IMR-90 (cell line): ENCODE measurements at regions not wholly inside any gene's neighbourhood (a gene's known extent, or its start where the extent isn't known, plus 50 kb on each side); places are given as distances from the start of the nearest gene placed in this dataset.
"Not testable (repeated sequence)": the region's sequence is repeated elsewhere in the genome, so short reads cannot be mapped to it uniquely, and the experiment has no call there.

Experiments used
- BHLHE40 ChIP-seq: fragments of 150-350 bp; IDR thresholded peaks from 2 replicates; pipeline ENCODE4 v1.6.1; 2016; ENCODE audit warnings: mild to moderate bottlenecking, low read depth, low read length
- CEBPB ChIP-seq: IDR thresholded peaks from 2 replicates; pipeline ENCODE4 v1.6.1; 2012; ENCODE audit warnings: low read depth, low read length, improper control_type of control experiment
- CHD1 ChIP-seq: IDR thresholded peaks from 2 replicates; pipeline ENCODE4 v1.6.1; 2012; ENCODE audit warnings: low read depth, low read length, improper control_type of control experiment
- FOS ChIP-seq: fragments of 150-350 bp; IDR thresholded peaks from 2 replicates; pipeline ENCODE4 v1.6.1; 2016; ENCODE audit warnings: low read depth, low read length
- MAFK ChIP-seq: IDR thresholded peaks from 2 replicates; pipeline ENCODE4 v1.6.1; 2012; ENCODE audit warnings: low read depth, low read length, improper control_type of control experiment
- MAZ ChIP-seq: IDR thresholded peaks from 2 replicates; pipeline ENCODE4 v1.6.1; 2012; ENCODE audit warnings: low read depth, mild to moderate bottlenecking, low read length, improper control_type of control experiment, moderate library complexity, borderline replicate concordance
- MXI1 ChIP-seq: IDR thresholded peaks from 2 replicates; pipeline ENCODE4 v1.6.1; 2012; ENCODE audit warnings: low read depth, mild to moderate bottlenecking, low read length, moderate library complexity, borderline replicate concordance
- POLR2A ChIP-seq: IDR thresholded peaks from 2 replicates; pipeline ENCODE4 v1.6.1; 2012; ENCODE audit warnings: mild to moderate bottlenecking, low read depth, low read length
- RAD21 ChIP-seq: IDR thresholded peaks from 2 replicates; pipeline ENCODE4 v1.6.1; 2012; ENCODE audit warnings: low read length, improper control_type of control experiment
- RCOR1 ChIP-seq: IDR thresholded peaks from 2 replicates; pipeline ENCODE4 v1.6.1; 2012; ENCODE audit warnings: mild to moderate bottlenecking, low read length, improper control_type of control experiment; ENCODE audit not compliant: insufficient replicate concordance
- TF ChIP-seq, protein P1 (sequence below): conservative IDR thresholded peaks from 2 replicates; pipeline ENCODE4 v1.5.1; 2012; ENCODE audit warnings: mild to moderate bottlenecking, low read depth, low read length, improper control_type of control experiment
- TF ChIP-seq, protein P2 (sequence below): fragments of 150-350 bp; IDR thresholded peaks from 2 replicates; pipeline ENCODE4 v1.6.1; 2017; ENCODE audit warnings: mild to moderate bottlenecking, antibody characterized with exemption, low read length, low read depth

- TF ChIP-seq, protein P1, sequence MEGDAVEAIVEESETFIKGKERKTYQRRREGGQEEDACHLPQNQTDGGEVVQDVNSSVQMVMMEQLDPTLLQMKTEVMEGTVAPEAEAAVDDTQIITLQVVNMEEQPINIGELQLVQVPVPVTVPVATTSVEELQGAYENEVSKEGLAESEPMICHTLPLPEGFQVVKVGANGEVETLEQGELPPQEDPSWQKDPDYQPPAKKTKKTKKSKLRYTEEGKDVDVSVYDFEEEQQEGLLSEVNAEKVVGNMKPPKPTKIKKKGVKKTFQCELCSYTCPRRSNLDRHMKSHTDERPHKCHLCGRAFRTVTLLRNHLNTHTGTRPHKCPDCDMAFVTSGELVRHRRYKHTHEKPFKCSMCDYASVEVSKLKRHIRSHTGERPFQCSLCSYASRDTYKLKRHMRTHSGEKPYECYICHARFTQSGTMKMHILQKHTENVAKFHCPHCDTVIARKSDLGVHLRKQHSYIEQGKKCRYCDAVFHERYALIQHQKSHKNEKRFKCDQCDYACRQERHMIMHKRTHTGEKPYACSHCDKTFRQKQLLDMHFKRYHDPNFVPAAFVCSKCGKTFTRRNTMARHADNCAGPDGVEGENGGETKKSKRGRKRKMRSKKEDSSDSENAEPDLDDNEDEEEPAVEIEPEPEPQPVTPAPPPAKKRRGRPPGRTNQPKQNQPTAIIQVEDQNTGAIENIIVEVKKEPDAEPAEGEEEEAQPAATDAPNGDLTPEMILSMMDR, result not testable (repeated sequence)
- not testable (repeated sequence) for TF ChIP-seq MAFK, RCOR1, CEBPB, FOS, RAD21, POLR2A, MXI1, BHLHE40, CHD1, MAZ
- TF ChIP-seq, protein P2, sequence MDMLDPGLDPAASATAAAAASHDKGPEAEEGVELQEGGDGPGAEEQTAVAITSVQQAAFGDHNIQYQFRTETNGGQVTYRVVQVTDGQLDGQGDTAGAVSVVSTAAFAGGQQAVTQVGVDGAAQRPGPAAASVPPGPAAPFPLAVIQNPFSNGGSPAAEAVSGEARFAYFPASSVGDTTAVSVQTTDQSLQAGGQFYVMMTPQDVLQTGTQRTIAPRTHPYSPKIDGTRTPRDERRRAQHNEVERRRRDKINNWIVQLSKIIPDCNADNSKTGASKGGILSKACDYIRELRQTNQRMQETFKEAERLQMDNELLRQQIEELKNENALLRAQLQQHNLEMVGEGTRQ, result not testable (repeated sequence)
Observed at GRCh38 chr6:79363441-79363840, 129.0 kb upstream of the HMGN3 start.
